Hypothalamus (tissue), 51 donors: ENCODE measurements at regions not wholly inside any gene's neighbourhood (a gene's known extent, or its start where the extent isn't known, plus 50 kb on each side); places are given as distances from the start of the nearest gene placed in this dataset.
A peak's percentile ranks its signal among the peaks of the same experiment; 100 is the strongest.

Experiments
- DNase-seq, 51 donors: peaks; one replicate each; lab custom pipeline; 2025; lab: John Stamatoyannopoulos, UW

DNA sequence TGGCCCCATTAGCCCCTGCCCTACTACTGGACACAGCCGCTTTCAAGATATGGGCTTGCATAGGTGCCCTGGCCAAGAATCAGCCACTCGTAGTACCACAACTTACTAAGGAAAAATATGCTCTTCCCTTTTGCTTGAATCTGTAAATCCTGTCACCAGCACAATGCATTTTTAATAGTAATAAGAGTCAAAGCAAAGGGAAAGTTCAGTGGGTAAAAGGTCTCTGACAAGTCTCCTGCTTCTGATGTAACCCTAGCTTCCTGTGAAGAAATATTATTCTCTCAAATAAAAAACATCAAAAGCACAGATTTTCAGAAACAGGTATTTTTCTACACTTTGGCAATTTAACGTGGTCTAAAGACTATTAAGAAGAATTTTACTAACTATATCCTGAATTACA lies 373.8 kb downstream of the GJA1 start:
- DNase-seq: no peak

DNA sequence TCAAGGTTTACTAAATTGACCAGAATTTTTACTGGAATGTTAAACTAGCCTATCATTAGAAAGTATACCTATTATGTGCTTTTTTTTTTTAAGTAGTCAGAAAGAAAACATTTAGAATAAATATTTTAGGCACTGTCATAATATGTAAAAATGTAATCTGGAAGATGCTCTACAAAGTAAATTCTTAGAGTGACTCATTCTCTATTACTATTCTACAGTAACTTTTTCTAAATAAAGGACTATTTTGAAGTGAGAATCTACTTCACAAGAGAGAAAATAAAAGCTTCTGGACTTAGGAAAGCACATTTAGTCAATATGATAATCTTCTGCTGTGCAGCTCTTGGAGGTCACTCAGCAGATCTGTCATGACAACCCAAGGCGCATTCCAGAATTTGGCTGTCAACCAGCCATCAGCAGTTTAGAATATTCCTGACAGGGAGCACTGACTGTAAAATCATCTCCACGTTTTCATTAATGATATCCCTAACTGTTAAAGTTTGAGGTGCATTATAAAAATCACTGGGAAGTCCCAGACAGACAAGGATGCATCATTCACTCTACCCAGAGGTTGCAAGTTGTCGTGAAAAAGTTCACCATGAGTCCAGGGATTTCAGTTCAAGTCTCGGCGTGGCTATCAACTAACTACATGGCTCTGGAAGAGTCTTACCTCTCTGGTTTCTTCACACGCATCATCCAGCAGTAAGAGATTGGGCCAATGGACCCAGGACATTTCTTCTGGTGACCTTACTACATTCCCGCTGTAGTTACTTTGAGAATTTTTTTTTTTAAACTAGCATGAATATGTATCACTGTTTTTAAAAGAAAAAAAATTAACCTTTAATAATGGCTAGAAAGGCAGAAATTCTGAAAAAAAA lies 374.9 kb downstream of the GJA1 start:
- no peak for DNase-seq

- no peak for DNase-seq
Measured at GRCh38 chr6:121811106-121811505, 375.7 kb downstream of the GJA1 start.

- no peak for DNase-seq
Measured at GRCh38 chr6:121816361-121816760, 380.9 kb downstream of the GJA1 start.

DNA sequence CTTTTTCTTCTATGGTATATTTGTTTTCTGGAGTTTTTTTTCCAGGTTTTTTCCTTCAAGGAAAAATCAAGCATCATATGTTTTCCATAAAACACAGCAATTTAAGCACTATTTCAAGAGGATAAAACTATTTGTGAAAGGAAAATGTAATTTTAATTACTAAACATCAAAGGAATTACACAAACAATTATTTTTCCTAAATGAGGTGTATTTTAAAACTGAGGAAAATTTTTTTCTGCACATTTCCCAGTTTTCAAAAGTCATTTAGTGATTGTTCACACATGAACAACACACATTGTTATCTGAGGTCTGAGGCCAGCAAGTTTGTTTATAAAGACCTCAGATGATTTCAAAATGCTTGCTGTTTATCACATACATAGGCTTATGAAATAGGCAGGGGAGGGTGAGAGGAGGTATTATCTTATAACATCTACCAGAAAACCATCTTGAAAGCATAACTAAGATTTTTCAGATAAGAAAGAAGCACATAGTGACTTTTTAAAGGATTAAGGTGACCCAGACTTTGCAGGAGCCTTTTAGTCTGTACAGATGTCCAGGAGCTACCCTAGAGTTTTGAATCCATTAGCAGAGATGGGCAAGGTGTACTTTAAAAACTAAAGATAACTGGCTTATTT lies 381.6 kb downstream of the GJA1 start:
- no peak for DNase-seq

GRCh38 chr6:121823437-121823851 lies 388.0 kb downstream of the GJA1 start:
- DNase-seq: no peak

GRCh38 chr6:121826156-121826810 lies 390.8 kb downstream of the GJA1 start:
- DNase-seq: no peak

DNA sequence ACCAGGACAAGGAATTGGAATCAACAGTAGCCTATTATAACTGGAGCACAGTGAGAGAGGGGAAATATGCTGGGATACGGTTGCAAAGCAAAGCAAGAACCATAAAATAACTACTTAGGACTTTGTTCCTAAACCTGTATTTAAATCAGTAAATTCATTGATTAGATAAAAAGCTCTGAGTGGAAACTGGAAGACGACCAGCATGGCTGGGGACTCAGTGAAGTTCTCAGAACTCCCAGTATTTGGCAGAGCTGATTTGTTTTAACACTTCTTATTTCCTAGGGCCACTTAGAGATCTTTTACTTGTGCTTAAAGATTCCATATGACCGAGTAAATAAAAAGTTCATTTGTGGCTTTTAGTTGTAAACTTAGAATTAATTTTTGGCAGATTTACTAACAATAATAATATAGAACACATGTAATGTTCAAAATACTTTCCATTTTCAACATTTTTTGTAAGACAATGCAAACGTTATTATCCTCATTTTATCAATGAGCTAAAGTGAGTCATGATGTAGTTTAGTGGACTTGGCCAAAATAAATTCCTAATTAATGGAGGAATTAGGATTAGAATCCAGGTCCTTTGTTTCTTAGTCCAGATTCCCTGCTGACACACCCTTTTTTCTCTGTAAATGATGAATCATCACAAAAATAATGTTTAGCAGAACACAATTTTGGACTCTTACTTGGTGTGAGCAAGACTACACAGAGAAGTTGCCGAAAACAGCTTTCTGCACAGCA lies 392.9 kb downstream of the GJA1 start:
- no peak for DNase-seq

DNA sequence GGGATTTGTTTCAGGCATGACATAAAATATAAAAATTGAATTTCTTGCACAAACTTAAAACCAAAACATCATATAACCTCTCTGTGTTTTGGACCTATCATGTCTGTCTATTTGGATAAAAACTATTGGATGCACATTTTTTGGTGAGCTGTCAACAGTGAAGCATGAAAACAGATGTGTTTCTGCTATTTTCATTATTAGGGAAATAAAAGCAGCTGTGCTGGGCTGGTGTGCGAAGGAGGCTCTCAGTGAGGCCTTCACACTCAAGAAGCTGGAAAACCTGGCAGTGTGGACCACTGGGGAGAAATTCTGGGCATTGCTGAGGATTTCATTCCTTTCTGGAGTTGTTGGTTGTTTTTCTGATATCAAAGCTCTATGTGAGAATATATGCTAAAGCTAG lies 395.3 kb downstream of the GJA1 start:
- no peak for DNase-seq

DNA sequence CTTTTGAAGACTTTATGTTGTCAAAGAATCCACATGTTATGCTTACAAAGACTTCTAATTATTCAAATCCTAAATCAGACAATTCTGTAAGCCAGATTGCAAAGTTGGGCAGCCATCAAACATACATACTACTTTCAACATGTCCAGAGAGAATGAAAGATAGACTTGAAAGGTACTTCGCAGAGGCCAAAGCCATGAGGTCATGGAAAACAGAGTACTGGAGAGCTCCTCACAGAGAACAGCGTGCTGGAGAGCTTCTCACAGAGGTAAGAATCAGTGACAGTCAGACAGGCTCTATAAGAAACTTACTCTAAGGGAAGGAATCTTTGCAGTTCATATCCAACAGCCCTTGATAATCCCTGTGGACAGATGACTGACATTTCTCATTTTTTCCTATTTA lies 400.2 kb downstream of the GJA1 start:
- no peak for DNase-seq

DNA sequence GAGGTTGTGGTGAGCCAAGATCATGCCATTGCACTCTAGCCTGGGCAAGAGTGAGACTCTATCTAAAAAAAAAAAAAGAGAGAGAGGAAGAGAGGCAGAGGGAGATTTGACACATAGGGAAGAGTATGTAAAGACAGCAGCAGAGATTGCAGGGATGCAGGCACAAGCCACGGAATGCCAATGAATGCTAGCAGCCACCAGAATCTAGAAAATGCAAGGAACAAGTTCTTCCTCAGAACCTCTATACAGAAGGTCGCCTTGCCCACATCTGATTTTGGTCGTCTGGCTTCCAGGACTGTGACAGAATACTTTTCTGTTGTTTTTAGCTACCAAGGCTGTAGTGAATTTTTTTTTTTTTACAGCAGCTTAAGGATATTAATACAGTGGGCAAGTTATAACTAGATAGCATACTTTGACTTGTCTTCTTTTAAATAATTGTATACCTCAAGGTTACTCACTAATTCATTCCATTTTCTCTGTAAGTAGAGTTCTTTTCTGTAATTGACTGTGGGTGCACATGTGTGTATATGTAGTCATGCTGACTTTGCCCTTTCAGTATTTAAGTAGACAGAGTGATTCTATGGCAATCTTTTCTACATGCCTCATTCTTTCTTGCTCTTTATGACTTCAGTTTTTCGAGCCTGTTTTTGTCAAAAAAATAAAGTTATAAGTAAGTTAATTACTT lies 402.2 kb downstream of the GJA1 start:
- no peak for DNase-seq

GRCh38 chr6:121838842-121839241 lies 403.4 kb downstream of the GJA1 start:
- no peak for DNase-seq

GRCh38 chr6:121839896-121840295 lies 404.4 kb downstream of the GJA1 start:
- DNase-seq: no peak

- DNase-seq: no peak
Measured at GRCh38 chr6:121844898-121845297, 409.5 kb downstream of the GJA1 start.

DNA sequence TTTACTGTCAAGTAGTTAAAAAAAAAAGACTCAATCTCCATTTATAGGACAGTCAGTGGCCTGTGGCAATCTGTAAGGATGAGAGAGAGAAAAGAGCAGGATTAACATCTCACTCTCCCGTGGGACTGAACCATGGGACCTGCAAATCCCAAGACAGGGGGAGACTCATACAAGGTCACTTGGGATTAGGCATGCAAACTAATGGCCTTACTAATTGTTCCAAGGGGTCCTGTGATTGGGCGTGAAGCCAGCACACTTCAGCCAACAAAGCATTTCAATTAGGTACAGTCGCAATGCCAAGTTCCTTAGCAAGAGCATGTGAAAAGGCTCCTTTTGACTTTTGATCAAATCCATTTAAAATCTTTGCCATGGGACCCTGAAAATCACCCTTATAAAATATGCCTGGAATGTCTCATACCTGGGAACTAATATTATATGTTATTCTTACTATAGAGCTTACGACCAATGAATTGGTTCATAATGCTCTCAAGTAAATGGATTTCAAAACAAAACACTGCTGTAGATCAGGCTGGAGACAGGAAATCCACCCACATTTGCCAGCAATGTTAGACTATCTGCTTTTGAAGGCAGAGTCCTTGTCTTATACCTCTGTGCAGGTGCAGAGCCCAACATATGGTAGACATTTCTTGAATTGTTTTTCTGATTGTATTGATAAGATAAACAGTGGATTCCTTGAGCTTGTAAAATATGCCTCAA lies 412.5 kb downstream of the GJA1 start:
- peak in 26 of 51 donors; percentile 1 to 59 (median 15) for DNase-seq

DNA sequence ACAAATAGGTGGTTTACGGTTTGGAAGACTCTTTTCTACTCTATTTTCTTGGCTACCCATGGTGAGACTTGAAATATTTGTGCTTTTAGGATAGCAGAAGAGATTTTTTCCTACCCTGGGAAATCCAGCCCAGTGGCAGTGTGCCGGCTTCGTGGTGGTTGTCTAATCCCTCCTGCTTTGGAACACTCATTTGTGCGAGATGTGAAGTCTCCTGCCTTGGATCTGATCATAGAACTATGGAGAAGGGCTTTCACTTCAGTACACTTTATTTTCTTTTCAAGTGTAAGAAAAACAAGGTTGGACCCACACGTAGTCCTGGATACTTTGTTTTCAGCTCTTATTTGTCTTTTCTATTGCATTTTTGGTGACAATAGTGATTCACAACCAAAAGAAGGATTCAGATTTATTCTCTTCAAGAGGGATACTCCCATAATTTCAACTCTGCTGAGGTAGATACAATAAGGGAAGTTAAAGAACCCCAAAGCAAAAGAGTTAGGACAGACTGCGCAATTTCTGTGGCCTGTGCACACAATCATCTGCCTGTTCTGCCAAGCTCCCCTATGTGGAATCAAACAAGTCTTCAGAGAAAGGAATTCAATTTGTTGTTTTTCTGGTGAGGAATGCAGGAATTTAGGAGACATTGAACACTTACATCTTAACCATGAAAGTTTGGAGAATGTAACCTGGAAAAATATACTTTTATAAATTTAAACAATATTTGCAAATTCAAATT lies 413.2 kb downstream of the GJA1 start:
- DNase-seq: peak in 16 of 51 donors; percentile 0 to 54 (median 8)

DNA sequence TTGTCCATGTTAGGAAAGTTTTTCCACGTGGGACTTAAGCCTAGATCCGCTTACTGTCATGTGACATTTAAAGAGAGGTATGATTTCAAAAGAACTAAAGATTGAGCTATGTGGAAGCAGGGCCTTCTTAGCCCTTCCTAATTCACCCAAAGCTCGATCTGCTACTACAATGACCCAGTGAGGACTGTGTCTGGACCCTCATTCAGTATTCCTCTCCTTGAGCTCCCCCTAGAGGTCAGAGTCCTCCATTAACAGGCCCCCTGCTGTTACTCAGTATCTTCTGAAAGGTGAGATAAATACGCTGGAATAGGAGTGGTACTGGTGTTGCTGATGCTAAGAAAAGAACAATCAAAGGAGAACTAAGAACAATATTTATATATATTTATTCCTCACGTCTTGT lies 414.0 kb downstream of the GJA1 start:
- DNase-seq: peak in 16 of 51 donors; percentile 1 to 32 (median 10)

DNA sequence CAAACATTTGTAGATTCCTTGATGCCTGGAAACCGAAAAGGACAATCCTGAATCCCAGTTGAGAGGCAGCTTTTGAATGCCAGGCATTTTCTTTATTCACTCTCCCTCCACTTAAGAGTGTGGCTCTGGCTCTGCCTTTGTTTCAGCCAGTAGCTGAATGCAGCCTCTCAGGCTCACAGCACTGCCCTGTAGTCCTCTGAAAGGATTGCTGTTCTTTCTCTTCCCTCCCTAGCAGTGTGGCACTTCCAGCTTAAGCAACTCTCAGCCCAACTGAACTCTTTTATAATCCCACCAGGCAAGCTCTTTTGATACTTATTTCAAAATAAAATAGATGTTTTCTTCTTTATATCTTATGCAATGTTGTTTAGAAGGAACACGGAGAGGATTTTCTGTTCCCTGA lies 415.6 kb downstream of the GJA1 start:
- peak in 22 of 51 donors; percentile 2 to 71 (median 28) for DNase-seq

GRCh38 chr6:121853686-121854085 lies 418.2 kb downstream of the GJA1 start:
- no peak for DNase-seq
